LNCAP (cell line): ENCODE measurements at regions not wholly inside any gene's neighbourhood (a gene's known extent, or its start where the extent isn't known, plus 50 kb on each side); places are given as distances from the start of the nearest gene placed in this dataset.
A peak's percentile ranks its signal among the peaks of the same experiment; 100 is the strongest.

Experiments
- CTCF ChIP-seq: fragments of 450-650 bp; IDR thresholded peaks from 2 replicates; pipeline ENCODE4 v1.5.1; 2017; ENCODE audit warnings: mild to moderate bottlenecking

GRCh38 chr13:50085063-50085462 lies 69.8 kb downstream of the KCNRG start:
- peak; percentile 47; the same call in 1 of the 2 replicates for TF ChIP-seq CTCF

GRCh38 chr13:50089633-50090032 lies 74.4 kb downstream of the KCNRG start:
- no peak for TF ChIP-seq CTCF

GRCh38 chr13:50090211-50090610 lies 75.0 kb downstream of the KCNRG start:
- no peak for TF ChIP-seq CTCF

GRCh38 chr13:50094615-50095293 lies 79.5 kb downstream of the KCNRG start:
- TF ChIP-seq CTCF: no peak

GRCh38 chr13:50098693-50099092 lies 83.4 kb downstream of the KCNRG start:
- no peak for TF ChIP-seq CTCF

GRCh38 chr13:50099473-50099872 lies 84.2 kb downstream of the KCNRG start:
- no peak for TF ChIP-seq CTCF

GRCh38 chr13:50101590-50101989 lies 86.3 kb downstream of the KCNRG start:
- TF ChIP-seq CTCF: no peak

GRCh38 chr13:50104493-50104892 lies 89.2 kb downstream of the KCNRG start:
- no peak for TF ChIP-seq CTCF
